ENCODE measurements at regions not wholly inside any gene's neighbourhood (a gene's known extent, or its start where the extent isn't known, plus 50 kb on each side); places are given as distances from the start of the nearest gene placed in this dataset.

- no peak for TF ChIP-seq CTCF (IDR thresholded peaks at IDR 0.05)
- no peak for TF ChIP-seq POLR2A (IDR thresholded peaks at IDR 0.05)
Measured at GRCh38 chr1:87674791-87675190, 346.1 kb downstream of the LMO4 start.

Data from lower leg skin (tissue), 3 donors.